A172 (cell line): ENCODE measurements at regions not wholly inside any gene's neighbourhood (a gene's known extent, or its start where the extent isn't known, plus 50 kb on each side); places are given as distances from the start of the nearest gene placed in this dataset.

Source experiments
- DNase-seq: peaks from one replicate; pipeline ENCODE4 v3.0.0-alpha.2; 2015; ENCODE audit warnings: low spot score

DNA sequence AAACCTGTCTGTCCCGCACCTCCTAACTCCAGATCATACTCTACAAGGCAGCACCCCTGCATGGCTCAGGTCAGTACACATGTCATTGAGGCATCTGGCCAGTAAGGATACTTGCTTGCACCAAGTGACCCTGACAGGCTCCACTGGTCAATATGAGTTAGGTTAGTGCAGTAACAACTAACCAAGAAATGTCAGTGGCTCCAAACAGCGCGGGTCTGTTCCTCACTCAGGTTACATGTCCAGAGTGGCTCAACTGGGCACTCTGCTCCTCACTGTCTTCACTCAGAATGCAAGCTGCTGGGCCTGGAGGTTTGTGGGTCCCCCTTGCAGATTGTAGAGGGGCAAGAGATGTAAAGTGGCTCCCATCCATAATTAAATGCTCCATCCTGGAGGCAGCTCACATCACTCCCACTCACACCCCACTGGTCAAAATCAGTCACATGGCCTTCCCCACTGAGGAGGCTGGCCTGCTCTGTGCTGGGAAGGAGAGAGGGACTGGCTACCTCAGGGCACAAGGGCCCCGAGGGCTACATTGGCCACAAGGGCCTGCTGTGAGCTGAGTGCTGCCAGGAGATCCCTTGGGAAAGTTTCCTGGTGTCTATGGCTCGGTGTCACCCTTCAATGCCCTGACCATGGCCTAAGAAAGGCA is 109.1 kb upstream of the GDF10 start:
- no peak for DNase-seq

DNA sequence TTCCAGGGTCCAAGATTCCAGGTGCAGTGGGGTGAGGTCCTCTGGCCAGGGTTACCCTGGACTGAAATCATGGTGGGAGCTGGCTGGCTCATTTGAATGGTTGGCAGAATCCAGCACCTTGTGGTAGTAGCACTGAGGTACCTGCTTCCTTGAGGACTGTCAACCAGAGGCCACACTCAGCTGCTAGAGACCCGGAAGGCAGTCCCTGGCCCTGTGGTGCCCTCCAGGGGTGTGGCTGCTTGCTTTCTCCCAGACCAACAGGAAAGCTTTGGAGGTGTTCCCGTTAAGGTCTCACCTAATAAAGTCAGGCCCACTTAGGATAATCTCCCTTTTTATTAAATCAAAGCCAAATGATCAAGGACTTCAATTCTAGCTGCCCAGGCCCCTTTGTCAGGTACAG is 107.7 kb upstream of the GDF10 start:
- DNase-seq = no peak

DNA sequence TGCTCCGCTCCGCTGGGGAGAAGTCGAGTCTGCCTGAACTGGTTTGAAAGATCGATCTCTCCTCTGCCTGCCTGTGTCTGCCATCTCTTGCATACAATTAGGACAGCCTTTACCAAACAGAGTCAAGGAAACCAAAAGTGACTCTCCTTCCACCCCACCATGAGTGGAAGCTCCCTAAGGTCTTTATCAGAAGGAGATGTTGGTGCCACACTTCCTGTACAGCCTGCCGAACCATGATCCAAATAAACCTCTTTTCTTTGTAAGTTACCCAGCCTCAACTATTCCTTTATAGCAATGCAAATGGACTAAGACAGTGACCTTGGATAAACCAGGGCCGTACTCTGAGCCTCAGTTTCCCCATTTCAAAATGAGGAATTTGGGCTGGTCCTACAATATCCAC is 106.3 kb upstream of the GDF10 start:
- no peak for DNase-seq

DNA sequence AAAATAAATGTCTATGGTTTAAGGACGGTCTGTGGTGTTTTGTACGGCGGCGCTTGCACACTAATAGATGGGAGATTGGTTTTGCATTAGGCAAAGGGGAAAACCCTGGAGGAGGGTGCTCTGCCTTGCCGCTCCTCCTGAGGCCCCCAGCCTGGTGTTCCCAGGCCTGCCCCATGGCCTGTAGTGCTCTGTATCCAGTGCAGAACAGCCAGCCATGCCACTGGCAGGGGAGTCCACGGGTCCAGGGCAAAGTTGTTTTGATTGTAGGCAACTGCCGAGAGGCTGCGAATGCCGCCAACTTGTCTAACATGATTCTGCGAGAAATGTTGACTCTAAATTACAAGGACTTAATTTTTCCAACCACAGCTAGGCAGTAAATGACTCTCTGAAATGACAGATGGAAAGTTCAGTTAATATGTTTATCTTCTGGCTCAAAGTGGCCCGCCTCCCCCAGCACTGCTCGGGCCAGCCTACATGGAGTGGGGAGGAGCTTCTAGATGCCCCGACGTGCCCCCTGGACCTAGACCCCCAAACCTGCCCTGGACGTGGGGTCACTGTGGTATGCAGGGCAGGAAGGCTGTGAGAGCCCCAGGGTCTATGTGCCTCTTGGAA is 104.6 kb upstream of the GDF10 start:
- DNase-seq = no peak

DNA sequence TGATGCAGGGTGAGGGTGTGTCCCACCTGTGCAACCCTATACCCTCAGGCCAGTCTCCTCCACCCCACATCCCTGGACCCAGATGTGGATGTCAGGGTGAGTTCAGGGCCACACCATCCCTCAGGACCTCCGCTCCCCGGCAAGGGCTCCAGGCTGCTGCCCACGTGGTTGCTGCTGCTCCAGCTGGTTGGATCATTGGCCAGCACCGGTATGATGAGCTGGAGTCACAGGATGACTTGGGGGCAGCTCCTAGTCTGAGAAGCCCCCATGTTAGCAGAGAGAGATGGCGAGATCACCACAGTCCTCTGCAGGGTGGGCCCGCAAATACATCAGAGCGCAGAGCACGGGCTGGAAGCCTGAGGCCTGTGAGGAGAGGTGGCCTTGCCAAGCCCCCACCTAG is 103.3 kb upstream of the GDF10 start:
- DNase-seq = no peak

DNA sequence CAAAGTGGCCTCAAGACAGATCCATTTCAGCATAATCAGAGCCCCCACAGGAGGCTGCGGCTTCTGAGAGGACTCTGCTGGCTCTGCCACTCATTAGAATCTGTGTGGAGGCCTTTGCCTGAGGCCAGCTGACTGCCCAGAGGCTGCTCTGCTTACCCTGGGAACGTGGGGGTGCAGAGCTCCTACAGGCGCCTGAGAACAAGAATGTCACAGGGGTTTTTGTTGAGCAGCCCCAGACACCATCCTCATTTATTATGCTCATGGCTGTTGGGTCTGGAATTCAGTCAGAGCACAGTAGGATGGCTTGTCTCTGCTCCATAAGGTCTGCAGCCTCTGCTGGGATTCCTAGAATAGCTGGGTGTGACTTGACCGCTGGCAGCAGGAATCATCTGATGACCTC is 101.8 kb upstream of the GDF10 start:
- DNase-seq = no peak

DNA sequence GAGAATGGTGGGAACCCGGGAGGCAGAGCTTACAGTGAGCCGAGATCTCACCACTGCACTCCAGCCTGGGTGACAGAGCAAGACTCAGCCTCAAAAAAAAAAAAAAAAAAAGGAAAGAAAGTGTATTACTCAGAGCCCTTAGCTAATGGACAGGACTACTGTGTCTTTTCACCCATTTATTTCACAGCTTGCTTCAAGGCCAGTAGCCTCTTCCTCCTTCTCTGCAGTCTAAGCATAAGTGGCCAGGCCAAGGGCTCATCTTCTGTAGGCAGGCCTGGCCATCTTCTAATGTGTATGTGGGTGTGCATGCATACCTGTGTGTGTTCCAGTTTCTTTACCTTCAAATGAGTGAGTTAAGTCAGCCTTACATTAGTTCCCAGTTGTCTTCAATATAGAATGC is 94.8 kb upstream of the GDF10 start:
- no peak for DNase-seq

DNA sequence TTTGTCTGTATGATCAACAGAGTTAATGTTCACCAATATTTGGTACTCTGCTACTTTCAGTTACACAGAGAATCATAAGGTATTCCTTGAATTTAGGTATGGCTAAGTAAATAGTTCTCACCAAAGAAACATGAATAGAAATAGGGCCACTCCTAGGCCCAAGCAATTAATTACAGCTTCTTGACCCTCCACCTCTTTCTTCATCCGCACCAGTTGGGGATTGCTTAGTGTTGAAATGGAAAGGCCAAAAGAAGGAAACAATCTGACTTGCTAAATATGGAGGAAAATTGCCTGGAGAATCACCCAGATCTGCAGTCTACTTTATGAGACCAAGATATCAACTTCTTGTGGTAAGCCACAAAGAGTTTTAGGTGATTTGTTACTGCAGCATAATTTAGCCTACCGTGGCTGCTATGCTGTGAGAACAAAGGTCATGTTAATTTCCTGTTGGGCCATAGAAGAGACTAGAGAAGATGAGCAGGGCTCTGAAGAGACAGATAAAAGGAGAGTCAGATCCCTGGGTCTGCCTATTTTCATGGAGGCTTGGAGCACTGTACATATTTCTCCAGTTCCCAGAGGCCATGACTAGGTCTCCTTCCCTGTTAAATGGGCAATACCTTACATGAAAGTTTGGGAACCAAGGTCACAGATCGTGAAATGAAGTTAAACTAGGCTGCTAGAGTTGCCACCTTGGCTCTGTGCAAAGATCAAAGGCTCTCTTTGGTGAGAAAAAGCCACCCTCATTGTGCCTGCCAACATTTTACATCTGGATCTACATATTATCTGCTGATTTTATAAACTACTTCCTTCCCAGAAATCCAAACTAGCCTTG is 93.3 kb upstream of the GDF10 start:
- peak; percentile 31 for DNase-seq

DNA sequence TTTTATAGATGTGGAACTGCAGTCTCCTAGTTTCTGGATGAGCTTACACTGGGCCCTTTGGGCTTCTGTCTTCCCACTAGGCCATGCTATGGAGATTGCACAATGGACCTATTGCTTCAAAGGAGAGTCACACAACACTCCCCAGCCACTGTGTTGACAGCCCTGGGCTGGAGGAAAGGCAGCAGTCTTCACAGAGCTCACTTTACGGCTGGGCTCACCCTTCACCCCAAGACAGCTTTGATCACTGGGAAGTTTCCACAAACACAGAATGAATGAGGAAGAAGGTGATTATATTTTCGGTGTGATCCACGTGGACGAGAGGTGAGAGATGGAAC is 92.7 kb upstream of the GDF10 start:
- no peak for DNase-seq

DNA sequence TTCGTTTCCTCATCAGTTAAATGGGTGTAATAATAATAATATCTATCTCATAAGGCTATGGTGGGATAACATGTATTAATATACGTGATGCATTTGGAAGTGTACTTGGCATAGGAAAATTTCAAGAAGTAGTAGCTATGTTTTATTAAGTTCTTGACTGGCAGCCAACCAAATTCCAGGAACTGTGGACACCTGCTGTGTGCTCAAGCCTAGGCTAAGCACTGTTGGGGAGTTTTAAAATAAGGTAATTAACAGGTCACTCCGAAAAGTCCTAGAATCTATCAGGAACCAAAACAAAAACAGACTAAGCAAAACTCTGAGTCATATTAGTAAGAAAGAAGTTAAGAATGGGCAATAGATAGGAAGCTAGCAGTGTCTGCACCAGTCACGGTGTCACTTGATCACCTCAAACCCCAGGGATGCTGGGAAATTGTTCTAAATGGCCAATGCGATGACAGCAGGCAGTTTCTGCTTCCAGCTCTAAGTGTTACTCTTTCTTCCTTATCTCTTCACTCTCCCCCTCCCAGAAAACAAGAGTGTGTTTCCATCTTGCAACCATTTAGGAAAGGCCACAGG is 92.0 kb upstream of the GDF10 start:
- DNase-seq = no peak

DNA sequence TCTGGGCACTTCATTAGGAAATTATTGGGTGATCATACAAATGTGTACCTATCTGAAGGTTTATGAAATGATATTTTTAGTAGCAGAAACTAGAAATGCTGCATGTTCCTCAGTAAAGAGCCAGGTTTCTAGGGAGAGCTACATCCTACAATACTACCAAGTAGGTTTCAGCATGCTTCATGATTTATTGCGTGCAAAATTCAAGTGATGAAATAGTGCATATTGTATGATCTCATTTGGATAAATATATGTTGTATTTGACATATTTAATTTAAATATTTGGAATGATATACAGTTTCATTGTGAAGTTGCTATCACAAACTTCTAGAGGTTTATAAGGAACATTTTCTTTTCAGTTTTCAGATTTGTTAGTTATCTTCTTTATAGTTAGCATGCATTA is 90.5 kb upstream of the GDF10 start:
- DNase-seq = no peak

DNA sequence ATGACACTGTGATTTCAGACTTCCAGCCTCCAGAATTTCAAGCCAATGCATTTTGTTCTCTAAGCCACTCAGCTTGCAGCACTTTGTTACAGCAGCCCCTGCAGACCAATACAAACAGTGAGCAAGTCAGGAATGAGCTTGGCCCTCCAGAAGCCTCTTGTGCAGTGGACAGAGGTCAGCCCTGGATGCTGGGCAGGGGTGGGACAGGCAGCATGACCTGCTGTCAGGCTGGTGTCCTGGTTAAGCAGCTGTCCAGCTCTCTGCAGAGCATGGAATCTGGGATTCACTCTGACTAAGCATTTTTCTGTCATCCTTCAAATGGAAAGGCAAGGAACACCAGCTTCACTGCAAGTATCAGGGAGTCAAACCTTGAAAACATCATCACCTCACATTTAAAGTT is 85.5 kb upstream of the GDF10 start:
- DNase-seq = peak; percentile 19

DNA sequence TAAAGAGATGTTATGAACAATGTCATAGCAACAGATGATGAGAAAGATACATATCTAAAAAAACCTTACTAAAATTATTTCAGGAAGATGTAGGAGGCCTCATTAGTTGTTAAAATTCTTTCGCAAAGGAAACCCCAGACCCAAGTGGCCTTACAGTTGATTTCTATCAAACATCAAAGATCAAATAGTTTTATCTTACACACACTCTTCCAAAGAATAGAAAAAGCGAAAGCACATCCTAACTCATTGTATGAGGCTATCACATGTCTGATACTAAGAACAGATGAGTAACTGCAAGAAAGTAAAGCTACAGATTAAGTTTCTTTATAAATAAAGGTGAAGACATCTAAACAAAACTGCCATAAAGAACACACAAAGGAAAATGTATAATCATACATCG is 82.9 kb upstream of the GDF10 start:
- DNase-seq = no peak

DNA sequence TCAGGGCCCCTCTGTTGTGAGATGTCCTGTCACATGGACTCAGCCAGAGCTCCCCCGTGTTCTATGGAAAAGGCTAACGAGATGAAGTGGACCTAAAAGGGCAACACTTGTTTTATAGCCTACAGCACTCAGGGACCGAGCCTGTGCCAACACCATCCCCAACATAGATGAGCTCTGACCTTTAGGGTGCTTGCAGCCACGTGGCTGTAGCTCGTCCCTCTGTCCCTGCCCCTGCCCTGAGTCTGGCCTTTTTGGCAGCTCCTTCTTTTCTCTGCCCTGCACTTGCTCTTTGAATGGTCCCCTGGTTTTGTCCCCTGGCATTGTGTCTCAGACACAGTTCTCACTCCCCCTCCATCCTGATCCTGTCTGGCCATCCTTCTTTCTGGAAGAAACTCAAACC is 81.2 kb upstream of the GDF10 start:
- no peak for DNase-seq

DNA sequence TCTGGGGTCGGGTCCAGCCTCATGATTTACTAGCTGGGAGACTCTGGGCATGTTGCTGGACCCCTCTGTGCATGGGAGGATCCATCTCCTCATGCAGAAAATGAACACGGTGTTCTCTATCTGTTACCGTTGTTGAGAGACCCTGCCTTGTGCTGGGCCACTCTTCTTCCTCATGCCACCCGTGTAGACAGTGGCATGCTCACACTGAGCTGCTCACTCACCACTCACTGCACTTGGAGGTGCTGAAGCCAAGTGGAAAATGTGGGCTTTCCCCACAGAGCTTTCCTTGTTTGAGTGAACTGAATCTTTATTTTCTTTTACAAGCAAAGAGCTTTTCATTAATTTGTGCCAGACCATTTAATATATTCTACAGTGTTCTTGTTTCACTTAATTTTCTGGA is 77.5 kb upstream of the GDF10 start:
- no peak for DNase-seq

DNA sequence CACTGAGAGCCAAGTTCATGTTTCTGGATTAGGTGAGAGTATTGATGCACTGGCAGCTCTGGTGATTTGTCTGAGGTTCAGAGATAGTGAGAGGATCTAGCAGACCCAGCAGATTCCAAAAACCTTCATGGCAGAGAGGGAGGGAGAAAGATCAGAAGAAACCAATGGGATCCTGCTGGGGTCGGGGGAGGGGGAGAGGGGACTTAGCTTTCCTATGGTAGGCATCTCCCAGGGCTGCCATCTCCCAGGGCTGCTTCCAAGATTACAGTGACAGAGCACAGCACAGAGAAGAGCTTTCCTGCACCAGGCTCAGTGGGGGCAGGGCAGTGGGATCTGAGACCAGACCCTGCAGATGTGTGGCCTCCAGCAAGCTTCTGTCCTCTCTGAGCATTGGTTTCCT is 76.8 kb upstream of the GDF10 start:
- DNase-seq = no peak

DNA sequence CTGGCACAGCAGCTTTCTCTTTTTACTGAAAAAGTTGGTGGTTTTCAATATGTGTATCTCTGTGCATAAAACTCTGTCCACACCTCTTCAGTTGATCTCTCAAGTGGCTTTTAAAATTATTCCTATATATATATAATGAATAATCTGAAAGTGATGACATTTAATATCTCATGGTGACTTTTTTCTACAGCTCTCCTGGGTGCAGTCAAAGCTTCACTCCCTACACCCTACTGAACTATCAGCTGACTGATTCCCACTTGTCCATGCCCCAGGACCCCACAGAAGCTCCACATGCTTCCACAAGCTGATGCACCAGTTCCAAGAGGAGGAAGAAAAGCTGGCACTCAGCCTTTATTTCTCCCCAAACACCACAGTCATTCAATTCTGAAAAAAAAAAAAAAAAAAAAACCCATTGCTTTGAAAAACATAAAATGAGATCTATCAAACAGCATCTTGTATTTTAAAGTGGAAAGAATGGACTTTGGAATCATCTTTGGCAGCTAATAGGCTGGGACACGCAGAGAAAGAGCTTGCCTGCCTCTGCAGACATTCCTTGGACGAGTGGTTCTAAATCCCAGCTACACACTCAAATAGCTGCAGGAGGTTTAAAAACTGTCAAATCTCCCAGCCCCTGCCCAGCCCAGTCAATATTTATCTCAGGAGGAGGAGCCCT is 75.3 kb upstream of the GDF10 start:
- no peak for DNase-seq

DNA sequence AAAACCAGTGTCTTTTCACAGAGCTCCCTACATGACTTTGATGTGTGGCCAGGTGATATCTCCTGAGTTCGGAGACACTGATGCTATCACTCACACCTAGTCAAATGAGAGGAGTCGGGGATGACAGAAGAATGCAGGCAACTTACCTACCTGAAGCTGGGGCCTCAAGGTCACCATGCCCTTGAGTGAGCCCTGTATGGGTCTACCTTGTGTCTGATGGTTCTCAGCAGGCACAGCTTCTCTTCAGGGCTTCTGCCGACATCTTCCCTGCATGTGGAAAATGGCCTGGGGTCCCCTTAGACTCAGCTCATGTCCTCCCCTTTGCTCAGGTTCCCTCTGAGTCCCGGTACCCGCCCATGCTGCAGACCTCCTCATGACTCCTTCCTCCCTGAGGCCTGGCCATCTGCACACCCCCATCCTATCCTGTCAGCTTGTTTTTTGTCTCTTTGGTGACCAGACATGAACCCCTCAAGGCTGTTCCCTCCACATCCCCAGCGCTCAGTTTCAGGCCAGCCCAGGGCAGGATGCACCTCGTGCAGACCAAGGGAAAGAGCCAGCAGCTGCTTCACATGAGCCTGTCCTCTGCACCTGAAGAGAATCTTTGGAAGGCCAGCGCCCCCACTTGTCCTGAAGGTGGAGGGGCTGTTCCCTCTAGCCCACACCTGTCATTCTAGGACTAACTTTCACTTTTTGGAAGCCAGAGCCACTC is 74.6 kb upstream of the GDF10 start:
- DNase-seq = no peak

DNA sequence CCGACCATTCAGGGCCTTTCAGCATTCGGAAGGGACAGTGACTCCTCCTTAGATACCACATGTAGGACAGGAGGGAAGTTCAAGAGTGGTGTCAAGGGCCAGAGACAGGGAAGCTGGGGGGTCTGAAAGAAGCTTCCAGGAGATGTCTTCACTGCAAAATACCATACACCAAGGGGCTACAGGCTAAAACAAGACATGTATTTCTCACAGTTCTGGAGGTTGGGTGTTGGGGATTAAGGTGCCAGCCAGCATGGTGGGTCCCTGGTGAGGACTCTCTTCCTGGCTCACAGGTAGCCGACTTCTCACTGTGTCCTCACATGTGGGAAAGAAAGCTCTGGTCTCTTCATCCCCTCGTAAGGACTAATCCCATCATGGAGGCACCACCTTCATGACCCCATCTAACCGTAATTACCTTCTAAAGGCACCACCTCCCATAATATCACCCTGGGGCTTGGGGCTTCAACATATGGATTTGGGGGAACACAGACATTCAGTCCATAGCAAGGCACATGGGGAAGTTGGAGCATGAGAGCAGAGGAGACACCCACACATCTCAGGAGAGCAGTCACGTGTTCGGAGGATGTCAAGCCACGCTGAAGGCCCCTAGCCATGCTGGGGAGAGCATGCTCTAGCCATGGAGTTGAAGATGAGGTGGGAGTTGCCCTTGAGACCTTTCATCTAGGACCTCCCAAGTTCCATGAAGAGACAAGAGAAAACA is 73.9 kb upstream of the GDF10 start:
- DNase-seq = no peak

DNA sequence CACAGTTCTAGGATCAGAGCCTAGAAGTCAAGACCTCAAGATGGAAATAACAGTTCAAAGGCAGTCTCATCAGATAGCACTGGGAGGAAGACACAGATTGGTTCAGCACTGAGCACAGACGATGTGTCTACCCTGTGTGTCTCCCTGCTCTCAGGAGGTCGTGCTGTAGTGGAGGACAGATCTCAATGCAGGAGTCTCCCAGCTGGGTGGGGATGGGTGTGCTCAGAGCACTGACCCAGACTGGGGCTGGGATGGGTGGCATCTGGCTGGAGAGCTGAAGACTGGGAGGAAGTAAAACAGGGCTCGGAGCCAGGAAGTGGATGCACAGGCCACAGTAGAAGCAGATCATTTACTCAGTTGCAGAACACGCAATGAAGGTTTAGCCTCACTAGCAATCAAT is 69.5 kb upstream of the GDF10 start:
- DNase-seq = no peak

DNA sequence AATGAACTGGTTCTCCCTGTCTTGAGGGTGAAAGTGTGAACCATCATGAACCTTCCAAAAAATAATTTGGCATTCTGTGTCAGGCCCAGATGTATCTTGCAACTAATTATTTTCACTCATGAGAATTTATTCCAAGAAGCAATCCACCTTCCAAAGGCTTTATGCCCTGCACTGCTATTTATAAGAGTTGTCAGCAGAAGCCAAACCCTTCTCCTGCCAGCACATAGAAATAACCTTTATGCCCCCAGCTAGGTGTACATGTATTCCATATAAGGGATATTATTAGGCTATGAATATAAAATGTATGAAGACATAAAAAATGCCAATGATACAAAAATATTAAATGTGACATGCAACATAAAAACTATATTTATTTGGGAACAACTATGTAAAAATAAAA is 69.0 kb upstream of the GDF10 start:
- DNase-seq = no peak
